ENCODE measurements at regions not wholly inside any gene's neighbourhood (a gene's known extent, or its start where the extent isn't known, plus 50 kb on each side); places are given as distances from the start of the nearest gene placed in this dataset.

DNA sequence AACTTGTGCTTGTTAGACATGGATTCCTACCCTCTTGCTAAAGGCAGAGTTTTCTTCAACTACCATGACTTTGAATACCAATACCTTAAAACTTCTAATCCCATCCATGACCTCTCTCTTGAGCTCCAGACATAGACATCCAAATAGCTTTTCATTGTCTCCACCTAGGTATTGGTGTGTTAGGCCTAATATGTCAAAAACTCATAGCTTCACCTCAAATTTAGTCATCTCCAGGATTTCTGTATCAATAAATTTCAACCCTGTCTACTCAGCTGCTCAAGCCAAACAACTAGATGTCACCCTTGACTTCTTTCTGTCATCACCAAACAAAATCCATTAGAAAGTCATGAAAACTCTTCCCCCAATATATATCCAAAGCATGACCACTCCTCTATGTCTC is 617.7 kb upstream of the GRIA3 start:
- TF ChIP-seq SIN3A (IDR thresholded peaks at IDR 0.05; ENCODE audit: borderline replicate concordance, insufficient read depth, low read length) (no peak), TAF1 (IDR thresholded peaks at IDR 0.05; ENCODE audit: borderline replicate concordance, insufficient read depth, low read length) (no peak), POLR2AphosphoS5 (IDR thresholded peaks at IDR 0.05; ENCODE audit: low read depth, low read length) (no peak)
- TF ChIP-seq, protein P1, sequence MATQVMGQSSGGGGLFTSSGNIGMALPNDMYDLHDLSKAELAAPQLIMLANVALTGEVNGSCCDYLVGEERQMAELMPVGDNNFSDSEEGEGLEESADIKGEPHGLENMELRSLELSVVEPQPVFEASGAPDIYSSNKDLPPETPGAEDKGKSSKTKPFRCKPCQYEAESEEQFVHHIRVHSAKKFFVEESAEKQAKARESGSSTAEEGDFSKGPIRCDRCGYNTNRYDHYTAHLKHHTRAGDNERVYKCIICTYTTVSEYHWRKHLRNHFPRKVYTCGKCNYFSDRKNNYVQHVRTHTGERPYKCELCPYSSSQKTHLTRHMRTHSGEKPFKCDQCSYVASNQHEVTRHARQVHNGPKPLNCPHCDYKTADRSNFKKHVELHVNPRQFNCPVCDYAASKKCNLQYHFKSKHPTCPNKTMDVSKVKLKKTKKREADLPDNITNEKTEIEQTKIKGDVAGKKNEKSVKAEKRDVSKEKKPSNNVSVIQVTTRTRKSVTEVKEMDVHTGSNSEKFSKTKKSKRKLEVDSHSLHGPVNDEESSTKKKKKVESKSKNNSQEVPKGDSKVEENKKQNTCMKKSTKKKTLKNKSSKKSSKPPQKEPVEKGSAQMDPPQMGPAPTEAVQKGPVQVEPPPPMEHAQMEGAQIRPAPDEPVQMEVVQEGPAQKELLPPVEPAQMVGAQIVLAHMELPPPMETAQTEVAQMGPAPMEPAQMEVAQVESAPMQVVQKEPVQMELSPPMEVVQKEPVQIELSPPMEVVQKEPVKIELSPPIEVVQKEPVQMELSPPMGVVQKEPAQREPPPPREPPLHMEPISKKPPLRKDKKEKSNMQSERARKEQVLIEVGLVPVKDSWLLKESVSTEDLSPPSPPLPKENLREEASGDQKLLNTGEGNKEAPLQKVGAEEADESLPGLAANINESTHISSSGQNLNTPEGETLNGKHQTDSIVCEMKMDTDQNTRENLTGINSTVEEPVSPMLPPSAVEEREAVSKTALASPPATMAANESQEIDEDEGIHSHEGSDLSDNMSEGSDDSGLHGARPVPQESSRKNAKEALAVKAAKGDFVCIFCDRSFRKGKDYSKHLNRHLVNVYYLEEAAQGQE (IDR thresholded peaks at IDR 0.05; ENCODE audit: insufficient read depth in 1 of 2, low read depth in 2 of 2, low read length in 2 of 2), result no peak

Measured in PFSK-1 (cell line).